Liver (tissue), 3 donors: ENCODE measurements at regions not wholly inside any gene's neighbourhood (a gene's known extent, or its start where the extent isn't known, plus 50 kb on each side); places are given as distances from the start of the nearest gene placed in this dataset.

Experiments
- ATF3 ChIP-seq: IDR thresholded peaks from 2 replicates; pipeline ENCODE4 v1.6.1; 2016; ENCODE audit warnings: antibody characterized with exemption
- CTCF ChIP-seq: fragments of 150-350 bp; IDR thresholded peaks from 2 replicates; pipeline ENCODE4 v1.5.1; 2017; ENCODE audit warnings: improper control_type of control experiment, low read depth, low read length; ENCODE audit not compliant: missing input control
- FOXA1 ChIP-seq: IDR thresholded peaks from 2 replicates; pipeline ENCODE4 v1.6.1; 2016; ENCODE audit warnings: antibody characterized with exemption
- GABPA ChIP-seq, 2 donors: IDR thresholded peaks in 1 of 2; conservative IDR thresholded peaks in 1 of 2; 2 replicates each; pipeline ENCODE4 v1.6.1; 2016; ENCODE audit warnings: antibody characterized with exemption in 2 of 2, mild to moderate bottlenecking in 1 of 2, moderate library complexity in 1 of 2
- JUND ChIP-seq, 2 donors: IDR thresholded peaks; 2 replicates each; pipeline ENCODE4 v1.6.1; 2016; ENCODE audit warnings: antibody characterized with exemption in 2 of 2
- RAD21 ChIP-seq, 2 donors: IDR thresholded peaks; 2 replicates each; pipeline ENCODE4 v1.6.1; 2016; ENCODE audit warnings: antibody characterized with exemption in 2 of 2, mild to moderate bottlenecking in 2 of 2
- REST ChIP-seq: IDR thresholded peaks from 2 replicates; pipeline ENCODE4 v1.6.1; 2016; ENCODE audit warnings: antibody characterized with exemption, mild to moderate bottlenecking
- TAF1 ChIP-seq: conservative IDR thresholded peaks from 2 replicates; pipeline ENCODE4 v1.6.1; 2016; ENCODE audit warnings: antibody characterized with exemption, mild to moderate bottlenecking
- ZBTB33 ChIP-seq: IDR thresholded peaks from 2 replicates; pipeline ENCODE4 v1.6.1; 2016; ENCODE audit warnings: antibody characterized with exemption
- donor health status: healthy.
- donor health status: healthy.

- TF ChIP-seq CTCF (no peak), ZBTB33 (no peak), REST (no peak), GABPA (IDR thresholded peaks at IDR 0.05 in 1 of 2, conservative IDR thresholded peaks at IDR 0.05 in 1 of 2) (no peak), ATF3 (no peak), FOXA1 (no peak), JUND (IDR thresholded peaks at IDR 0.05) (no peak), RAD21 (IDR thresholded peaks at IDR 0.05) (no peak), TAF1 (no peak)
Measured at GRCh38 chr12:114506651-114507050, 100.7 kb upstream of the TBX5 start.
